Neural cell (in vitro differentiated cells): ENCODE measurements at regions not wholly inside any gene's neighbourhood (a gene's known extent, or its start where the extent isn't known, plus 50 kb on each side); places are given as distances from the start of the nearest gene placed in this dataset.

Experiments
- CTCF ChIP-seq: fragments of 450-650 bp; IDR thresholded peaks from 2 replicates; pipeline ENCODE4 v1.5.1; 2014; ENCODE audit warnings: antibody characterized with exemption, mild to moderate bottlenecking, moderate library complexity; ENCODE audit not compliant: poor library complexity, severe bottlenecking
- EZH2 ChIP-seq: fragments of 200-600, 300-800 bp; shearing (Covaris generic), sonication (generic); IDR thresholded peaks from 2 replicates; pipeline ENCODE4 v1.6.1; 2014; ENCODE audit warnings: antibody characterized with exemption, low read length, borderline replicate concordance, mild to moderate bottlenecking; ENCODE audit not compliant: insufficient read depth, poor library complexity, severe bottlenecking
- POLR2AphosphoS5 ChIP-seq: IDR thresholded peaks from 2 replicates; pipeline ENCODE4 v1.6.1; 2012
- REST ChIP-seq: IDR thresholded peaks from 2 replicates; pipeline ENCODE4 v1.6.1; 2012; ENCODE audit warnings: borderline replicate concordance

GRCh38 chr9:36749461-36749860, 176.8 kb downstream of the MELK start:
- TF ChIP-seq CTCF = no peak
- no peak for TF ChIP-seq REST
- no peak for TF ChIP-seq POLR2AphosphoS5
- no peak for TF ChIP-seq EZH2
